NCI-H1092 (cell line): ENCODE measurements at regions not wholly inside any gene's neighbourhood (a gene's known extent, or its start where the extent isn't known, plus 50 kb on each side); places are given as distances from the start of the nearest gene placed in this dataset.
A peak's percentile ranks its signal among the peaks of the same experiment; 100 is the strongest.

Source experiments
- DNase-seq: peaks from one replicate; lab custom pipeline; 2025; lab: John Stamatoyannopoulos, UW

DNA sequence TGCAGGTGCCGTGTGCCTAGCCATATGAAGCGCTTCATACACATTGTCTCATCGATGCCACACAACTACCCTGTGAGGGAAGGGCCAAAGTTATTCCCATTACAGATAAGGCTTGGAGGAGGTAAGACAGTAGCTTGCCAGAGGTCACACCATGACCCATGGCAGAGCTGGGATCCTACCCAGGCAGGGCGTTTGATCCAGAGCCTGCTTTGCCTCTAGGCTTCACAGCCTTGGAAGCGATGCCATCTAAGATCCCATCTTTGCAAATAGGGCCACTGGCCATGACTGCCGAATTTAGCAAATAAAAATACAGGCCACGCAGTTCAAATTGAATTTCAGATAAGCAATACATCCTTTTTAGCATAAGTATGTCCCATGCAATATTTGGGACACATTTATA, 358.2 kb downstream of the BCOR start:
- no peak for DNase-seq

DNA sequence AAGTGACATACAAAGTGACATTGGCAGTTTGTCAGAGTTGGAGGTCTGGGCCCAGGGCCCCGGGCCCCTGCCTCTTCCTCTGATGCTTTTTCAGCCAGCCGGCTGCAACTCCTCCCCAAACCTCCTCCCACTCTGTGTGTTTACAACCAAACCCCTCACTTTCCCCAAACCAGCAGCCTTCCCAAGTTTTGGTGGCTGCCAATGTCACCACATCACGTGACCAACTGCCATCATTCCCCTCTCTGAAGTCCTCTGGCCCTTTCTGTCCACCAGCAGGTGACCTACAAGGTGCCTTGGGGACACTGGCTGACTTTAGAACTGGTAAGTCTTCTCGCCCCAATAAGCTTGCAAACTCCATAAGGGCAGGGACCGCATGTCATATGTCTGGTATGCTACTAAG, 357.7 kb downstream of the BCOR start:
- DNase-seq = no peak

DNA sequence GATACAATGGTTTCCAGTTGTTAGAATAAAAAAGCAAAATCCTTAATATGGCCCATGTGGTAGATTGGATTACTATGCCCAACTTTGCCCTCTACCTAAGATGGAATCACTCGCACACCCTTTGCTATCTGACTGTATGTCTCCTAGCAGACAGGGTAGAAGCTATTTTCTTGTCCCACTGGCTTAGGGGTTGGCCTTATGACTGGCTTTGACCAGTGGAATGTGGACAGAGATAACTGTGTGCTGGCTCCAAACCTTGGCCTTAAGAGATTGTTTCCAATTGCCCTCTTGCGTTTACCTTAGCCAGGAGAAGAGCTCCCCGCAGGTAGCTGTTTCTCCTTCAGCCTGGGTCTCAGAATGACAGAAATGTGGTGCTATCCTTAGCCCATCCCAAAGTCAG, 355.9 kb downstream of the BCOR start:
- no peak for DNase-seq

DNA sequence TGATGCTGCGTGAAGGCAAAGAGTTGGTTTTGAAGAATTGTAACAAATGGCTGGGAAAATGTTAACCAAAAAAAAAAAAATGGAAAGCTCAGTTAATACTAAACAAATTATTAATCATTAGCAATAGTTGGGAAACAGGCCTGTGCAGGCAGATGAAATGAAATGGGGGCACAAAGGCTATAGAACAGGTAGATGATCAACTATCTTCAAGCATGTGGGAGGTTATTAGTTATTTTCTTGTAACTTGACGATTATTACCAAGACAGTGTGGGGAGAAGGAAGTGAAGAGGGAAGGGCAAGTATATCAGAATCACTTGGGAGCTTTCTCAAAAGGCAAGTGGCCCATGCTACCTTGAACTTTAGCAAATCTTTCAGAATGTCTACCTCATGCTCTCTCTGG, 351.9 kb downstream of the BCOR start:
- DNase-seq = no peak

DNA sequence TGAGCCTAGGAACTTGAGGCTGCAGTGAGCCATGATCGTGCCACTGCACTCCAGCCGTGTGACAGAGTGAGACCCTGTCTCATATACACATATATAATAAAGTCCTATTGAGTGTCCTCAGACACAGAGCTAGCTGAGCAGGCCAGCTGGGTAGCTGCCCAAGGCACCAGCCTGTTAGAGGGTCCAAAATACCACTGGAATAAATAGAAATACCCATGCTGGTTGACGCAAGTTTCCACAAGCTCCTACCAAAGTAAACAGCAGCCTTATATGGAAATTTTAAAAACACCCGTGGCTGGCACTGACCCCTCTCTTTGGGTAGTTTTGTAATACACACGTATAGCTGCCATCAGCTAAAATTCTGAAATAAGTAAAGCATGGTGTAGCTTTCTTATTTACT, 348.6 kb downstream of the BCOR start:
- DNase-seq = no peak

DNA sequence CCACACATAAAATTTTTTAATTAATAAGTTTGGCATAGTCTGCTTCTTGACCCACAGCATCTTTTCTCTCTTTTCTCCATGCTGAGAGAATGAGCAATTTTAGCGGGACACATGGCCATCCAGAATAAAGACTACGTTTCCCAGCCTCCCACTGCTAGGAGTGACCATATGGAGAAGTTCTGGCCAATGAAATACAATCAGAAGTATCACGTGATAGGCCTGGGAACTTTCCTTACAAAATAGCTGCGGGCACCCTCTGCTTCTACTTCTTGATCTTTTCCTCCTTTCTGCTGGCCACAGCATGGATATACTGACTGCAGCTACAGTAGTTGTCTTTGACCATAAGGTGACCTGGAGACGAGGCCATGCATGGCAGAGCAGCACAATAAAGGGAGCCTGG, 348.0 kb downstream of the BCOR start:
- DNase-seq = no peak

DNA sequence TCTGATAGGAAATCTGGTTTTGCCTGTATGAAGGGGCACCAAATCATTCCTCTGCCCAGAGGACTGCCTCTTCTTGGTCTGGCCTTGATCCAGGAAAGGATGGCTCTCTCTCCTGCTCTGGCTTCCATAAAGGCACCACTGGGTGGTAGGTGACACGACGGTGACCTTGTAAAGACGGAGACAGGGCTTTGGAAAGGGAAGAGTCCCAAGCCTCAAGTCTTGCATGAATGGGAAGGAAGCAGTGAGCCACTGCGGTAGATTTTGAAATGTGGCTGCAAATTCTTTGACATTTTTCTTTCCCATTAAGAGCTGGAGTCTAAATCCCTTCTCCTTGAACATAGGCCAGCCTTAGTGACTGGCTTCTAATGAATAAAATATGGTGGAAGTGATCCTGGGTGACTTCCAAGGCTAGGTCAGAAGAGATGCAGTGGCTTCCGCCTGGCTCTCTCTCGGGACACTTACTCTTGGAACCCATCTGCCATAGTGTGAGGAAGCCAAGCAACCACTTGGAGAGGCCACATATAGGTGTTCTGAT, 347.4 kb downstream of the BCOR start:
- DNase-seq = no peak

DNA sequence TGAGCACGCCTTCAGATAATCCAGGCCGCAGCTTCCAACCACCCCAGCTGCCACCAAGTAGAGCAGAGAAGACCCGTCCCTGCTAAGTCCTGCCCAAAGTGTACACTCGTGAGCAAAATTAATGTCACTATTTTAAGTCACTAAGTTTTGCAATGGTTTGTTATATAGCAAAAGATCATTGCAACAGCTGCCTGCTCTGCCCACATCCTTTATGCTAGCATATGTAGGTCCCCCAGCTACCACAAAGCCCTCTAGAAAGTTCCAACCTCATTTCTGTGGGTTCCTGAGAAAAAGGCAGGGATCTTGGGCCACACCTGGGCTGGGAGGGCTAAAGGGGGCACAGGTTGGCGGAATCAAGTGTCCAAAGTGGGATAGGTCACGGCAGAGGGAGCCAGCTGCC, 346.9 kb downstream of the BCOR start:
- no peak for DNase-seq

DNA sequence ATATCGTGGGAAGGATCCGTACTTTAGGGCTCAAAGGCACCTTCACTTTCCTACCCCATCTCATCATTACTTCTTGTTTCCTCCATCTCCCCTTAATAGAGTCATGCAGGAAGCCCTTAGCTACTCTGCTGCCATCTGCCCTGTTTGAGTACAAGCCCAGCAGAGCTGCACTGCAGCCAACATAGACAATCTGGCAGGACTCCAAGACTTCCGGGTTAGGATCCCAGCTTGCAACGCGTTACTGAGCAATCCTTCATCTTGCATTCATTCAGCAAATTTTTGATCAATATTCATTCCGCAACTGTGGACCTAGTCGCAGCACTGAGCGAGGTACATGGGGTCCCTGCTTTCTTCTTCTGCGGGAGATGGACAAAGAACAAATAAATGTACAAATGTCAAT, 344.9 kb downstream of the BCOR start:
- DNase-seq = peak; percentile 47

DNA sequence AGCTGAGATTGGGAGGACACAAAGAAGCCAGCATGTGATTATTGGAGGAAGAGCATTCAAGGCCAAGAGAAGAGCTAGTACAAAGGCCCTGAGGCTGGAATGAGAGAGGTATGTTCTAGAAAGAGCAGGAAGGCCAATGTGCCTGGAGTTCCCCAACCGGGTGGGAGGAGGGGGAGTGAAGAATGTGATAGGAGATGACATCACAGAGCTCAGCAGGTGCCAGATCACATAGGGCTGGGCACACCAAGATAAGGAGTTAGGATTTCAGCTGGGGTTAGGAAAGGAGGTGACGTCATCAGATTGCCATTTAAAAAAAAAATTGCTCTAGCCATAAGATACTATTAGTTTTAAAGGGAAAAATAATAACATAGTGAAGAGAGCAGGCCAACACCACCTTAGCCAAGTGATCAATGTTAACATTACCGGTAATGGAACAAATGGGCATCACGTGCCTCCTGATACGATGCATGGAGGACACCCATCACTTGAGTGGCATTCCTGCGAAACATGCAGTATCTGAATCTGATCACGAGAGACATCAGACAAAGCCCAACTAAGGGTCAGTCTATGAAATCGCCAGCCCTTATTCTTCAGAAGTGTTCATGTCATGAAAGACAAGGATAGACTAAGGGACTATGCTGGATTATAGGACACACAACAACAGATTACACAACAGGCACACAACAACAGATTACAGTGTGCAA, 344.3 kb downstream of the BCOR start:
- no peak for DNase-seq

DNA sequence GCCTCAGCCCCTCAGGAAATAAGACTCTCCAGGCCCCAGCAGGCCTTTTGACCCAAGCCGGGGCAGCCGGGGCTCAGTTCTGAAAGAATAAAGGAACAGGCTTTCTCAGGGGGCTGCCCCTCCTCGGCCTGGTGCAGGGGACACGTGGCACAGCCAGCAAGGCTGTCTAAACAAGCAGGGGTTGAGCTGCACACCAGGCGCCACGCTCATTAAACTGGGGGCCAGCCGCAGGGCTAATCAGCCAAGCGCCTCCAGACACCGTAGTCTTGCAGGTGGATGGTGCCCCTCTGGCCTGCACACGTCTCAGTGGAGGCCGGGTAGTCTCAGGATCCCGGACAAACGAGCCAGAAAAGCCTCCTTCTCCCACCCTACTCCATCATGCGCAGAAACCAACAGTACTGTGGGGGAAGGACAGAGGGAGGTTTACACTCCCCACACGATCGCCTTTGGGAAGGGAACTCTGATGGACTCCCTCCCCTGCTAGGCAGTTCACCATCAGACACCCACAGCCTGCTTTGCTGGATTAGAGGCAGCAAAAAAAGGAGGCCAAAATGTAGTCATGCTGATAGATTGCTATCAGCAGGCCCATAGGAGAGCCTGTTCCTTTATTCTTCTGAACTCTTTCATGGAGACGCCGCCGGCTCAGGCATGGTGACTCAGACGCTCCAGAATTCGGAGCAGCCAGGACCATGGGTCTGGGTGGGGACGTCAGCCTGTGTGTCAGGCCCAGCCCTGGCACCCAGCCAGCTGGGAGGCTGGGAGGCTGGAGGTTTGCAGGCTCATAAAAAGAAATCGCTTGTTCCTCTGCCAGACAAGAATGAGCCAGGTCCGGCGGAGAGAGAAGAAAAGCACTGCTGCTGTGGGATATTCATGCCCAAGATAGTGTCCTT, 342.4 kb downstream of the BCOR start:
- DNase-seq = peak; percentile 38

DNA sequence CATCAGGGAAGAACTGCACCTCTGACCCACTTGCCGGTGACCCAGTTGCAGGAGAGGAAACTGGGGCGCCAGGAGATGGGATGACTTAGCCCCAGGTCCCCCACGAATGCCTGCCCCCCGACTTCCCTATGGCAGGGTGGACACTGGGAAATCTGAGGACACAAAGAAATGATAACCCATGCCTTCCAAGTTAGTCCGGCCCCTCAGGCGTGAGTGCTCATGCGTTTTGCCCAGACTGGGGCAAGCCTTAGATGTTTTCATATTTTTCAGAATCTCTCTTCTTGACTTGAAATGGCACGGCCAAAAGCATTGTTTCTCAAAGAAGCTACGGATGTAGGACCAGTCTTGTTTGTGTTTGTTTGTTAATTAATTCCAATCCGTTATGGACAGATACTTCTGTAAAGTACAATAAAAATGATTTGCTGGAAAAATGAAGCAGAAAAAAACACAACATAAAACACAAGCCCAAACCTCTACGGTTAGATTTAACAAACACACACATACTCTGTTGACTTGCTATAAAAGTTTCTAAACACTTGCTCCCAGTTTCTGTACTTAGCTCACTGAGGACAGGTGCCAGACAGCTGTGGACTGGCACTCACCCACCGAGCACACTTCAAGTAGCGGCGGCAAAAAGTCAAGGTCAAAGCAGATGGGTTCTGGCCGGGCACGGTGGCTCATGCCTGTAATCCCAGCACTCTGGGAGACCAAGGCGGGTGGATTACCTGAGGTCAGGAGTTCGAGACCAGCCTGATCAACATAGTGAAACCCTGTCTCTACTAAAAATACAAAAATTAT, 341.5 kb downstream of the BCOR start:
- no peak for DNase-seq

DNA sequence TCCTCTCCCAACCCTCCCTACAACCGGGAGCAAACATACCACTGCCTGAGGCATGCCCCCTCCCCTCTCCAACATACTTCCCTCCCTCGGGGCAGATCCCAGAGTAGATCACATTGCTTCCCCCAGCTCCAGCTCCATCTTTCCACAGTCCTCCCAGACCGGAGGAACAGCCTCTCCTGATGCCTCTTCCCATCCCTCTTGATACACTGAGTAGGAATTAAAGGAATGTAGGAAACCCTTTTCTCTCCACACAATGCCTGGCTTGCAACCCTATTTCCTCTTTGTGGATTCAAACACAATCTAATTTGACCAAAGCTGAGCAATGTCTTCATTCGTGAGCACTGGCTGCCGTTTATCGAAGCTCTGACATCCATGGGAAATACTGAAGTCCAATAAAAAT, 339.8 kb downstream of the BCOR start:
- DNase-seq = no peak

DNA sequence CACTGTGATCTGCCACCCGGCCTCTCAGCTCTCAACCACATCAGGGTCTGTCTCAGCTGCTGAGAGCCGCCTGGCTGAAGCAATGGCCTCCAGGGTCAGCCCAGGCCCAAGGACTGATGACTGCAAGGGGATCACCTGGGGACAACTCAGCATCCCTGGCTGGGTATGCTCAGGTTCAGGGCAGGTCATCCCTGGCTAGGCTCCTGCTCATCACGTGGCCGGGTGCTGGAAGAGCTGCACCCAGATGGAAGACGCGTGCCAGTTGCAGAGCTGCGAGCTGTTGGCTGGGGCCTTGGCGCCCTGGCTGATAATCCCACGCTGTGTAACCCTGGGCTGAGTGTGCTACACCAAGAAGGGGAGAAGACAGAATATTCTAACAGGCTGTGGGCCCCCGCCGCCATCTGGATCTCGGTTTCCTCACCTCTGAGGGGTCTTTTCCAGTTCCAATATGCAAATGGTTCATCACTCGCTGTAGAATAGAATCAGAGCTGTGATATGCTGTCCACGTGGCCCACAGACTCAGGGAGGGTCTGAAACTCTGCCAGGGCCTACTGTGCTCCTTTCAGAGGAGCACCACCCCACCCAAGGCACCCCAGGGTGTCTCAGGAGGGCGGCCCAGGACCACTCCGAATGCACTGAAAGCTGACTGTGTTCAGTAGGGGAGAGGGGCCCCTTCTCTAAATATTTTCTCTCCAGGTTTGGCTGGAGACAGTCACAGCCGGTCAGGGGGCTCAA, 338.8 kb downstream of the BCOR start:
- no peak for DNase-seq

DNA sequence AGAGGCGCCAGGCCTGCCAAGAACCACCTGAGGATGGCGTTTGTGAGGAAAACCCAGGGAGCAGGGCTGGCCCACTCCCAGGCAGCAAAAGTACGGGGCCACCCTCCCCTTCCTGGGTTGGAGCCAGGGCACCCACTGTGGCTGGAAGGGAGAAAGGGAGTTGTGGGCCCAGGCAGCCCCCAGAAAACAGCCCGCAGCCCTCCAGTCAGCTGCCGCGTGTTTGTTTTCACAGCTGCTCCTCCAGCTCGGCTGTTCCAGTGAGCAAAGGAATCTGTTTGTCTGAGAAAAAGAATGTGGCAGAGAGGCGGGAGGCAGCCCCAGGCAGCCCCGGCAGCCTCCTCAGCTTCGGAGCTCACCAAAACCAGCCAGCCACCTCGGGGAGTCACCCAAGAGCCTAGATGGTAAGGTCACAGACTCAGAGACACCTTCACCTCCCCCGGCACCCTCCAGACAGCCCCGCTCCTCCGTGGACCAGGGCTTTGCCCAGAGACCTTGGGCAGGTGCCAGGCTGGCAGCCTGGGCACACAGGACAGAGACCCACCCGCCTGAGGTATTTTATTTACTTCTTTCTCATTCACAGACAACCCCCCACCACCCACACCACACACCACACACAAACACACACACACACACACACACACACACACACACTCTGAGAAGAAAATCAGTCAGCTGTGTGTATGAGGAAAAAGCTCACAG, 338.1 kb downstream of the BCOR start:
- DNase-seq = peak; percentile 62

DNA sequence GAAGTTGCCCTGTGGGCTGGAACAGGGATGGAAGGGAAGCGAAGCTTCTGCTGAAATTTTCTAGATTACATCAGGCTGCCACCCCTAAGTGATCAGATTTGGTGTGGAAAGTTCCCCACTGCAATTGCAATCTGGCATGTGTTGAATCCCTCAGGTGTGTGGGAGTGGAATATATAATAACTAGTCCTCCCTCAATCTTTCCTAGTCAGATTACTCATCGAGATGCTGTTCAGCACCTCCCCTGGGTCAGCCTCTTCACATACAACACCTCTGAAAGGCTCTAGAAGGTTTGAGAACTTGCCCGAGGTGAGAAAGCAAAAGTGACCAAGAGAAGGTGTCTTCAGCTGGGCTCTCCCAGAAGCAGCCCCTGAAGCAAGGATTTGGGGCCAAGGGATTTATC, 336.8 kb downstream of the BCOR start:
- DNase-seq = no peak

DNA sequence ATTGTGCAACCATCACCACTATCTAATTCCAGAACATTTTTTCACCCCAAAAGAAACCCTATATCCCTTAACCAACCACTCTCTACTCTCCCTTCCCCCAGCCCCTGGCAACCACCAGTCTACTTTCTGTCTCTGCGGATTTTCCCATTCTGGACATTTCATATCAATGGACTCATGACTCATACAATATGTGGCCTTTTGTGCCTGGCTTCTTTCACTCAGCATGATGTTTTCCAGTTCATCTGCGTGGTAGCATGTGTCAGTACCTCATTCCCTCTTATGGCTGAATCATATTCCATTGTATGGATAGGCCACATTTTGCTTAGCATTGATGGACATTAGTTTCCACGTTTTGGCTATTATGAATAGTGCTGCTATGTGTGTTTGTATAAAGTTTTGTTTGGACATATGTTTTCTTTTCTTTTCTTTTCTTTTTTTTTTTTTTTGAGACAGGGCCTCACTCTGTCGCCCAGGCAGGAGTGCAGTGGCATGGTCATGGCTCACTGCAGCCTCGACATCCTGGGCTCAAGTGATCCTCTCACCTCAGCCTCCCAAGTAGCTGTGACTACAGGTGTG, 335.4 kb downstream of the BCOR start:
- DNase-seq = no peak

DNA sequence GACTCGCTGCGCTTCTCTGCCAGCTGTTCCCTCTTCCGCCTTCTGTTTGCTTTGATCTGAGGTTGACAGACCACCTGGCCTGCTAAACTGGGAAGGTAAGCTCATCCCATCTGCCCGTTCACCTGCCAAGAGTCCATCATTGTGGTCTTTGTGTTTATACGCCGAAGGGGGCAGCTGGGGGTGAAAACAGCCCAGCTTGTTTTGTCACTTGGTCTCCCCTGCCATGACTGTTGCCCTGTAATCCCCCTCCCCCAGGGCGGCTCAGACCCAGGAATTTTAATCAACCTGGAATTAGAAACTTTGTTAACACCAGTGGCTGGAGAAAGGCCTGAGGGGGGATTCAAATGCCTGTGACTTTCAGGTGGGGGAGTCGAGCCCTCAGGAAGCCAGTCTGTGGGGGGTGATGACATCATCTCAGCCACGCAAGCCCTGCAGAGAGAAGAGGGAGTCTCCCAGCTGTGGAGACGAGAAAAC, 333.3 kb downstream of the BCOR start:
- peak; percentile 73 for DNase-seq

DNA sequence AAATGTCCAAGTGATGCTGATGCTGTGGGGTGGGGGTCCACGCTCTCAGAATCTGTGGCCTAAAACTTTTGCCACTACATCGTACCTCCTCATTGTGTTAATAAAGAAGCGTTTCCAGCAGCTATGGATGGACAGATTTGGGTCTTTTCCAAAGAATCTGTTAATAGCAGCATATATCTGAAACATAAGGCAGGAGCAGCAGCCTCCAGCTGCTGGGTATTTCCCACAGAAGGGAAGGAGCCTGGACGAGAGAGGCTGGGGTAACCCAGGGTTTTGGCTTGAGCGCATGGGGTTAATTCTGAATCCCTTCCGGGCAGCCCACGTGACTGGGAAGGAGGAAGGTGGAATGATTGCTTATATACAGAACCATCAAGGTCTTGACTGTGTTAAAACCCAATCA, 332.4 kb downstream of the BCOR start:
- no peak for DNase-seq

DNA sequence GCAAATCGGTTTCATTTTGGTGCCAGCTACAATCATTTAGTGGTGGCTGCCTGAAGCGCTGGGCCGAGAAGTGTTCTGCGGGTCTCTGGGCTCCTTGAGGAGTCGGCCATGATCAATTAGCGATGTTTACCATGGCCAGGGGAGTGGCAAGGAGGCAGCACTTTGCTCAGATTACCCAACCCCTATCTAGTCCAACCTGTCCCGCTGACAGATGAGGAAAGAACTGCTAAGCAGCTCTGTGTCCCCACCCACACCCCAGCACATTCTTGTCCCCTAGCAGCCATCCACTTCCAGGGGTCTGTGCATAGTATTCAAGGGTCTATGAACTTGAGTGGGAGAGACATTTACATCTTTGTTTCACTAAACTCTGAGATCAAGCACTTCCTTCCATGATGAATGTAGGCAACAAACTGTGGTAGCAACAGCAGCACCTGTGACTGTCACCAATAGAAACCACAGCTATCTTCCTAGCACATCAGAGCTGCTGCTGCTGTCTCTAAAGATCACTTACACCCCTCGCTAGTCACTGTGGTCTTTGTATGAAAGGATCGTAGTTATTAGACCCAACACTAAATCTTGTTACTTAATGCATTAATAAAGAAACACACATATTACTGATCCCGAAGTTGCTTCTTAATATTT, 331.6 kb downstream of the BCOR start:
- DNase-seq = no peak
